Neural progenitor cell (in vitro differentiated cells): ENCODE measurements at regions not wholly inside any gene's neighbourhood (a gene's known extent, or its start where the extent isn't known, plus 50 kb on each side); places are given as distances from the start of the nearest gene placed in this dataset.
"Not testable (repeated sequence)": the region's sequence is repeated elsewhere in the genome, so short reads cannot be mapped to it uniquely, and the experiment has no call there.

Experiments used
- DNase-seq: peaks from one replicate; pipeline ENCODE4 v3.0.0-alpha.2; 2016; ENCODE audit warnings: low spot score
- H2AFZ ChIP-seq: fragments of 200-600 bp; sonication (generic); replicated peaks from 2 replicates; pipeline ENCODE4 v1.6.1; 2016; ENCODE audit warnings: antibody characterized with exemption
- H3F3A ChIP-seq: fragments of 200-600 bp; sonication (generic); 2 replicates; pipeline ENCODE4 v1.6.1; 2016; ENCODE audit warnings: antibody characterized with exemption, low read depth
- H3K27ac ChIP-seq: fragments of 200-600 bp; sonication (generic); 2 replicates; pipeline ENCODE4 v1.5.1; 2016; ENCODE audit warnings: mild to moderate bottlenecking
- H3K27me3 ChIP-seq: fragments of 200-600 bp; sonication (generic); 2 replicates; pipeline ENCODE4 v1.6.1; 2016; ENCODE audit warnings: mild to moderate bottlenecking, moderate library complexity
- H3K36me3 ChIP-seq: fragments of 200-600 bp; sonication (generic); 2 replicates; pipeline ENCODE4 v1.5.1; 2016
- H3K4me1 ChIP-seq: fragments of 200-600 bp; sonication (generic); 2 replicates; pipeline ENCODE4 v1.6.1; 2016; ENCODE audit warnings: mixed run types
- H3K4me2 ChIP-seq: fragments of 200-600 bp; sonication (generic); 2 replicates; pipeline ENCODE4 v1.6.1; 2016
- H3K4me3 ChIP-seq: fragments of 200-600 bp; sonication (generic); 2 replicates; pipeline ENCODE4 v1.5.1; 2016
- H3K79me2 ChIP-seq: fragments of 200-600 bp; sonication (generic); 2 replicates; pipeline ENCODE4 v1.6.1; 2016; ENCODE audit warnings: low read depth
- H3K9ac ChIP-seq: fragments of 200-600 bp; sonication (generic); 2 replicates; pipeline ENCODE4 v1.6.1; 2016
- H3K9me3 ChIP-seq: fragments of 200-600 bp; sonication (generic); 2 replicates; pipeline ENCODE4 v1.5.1; 2016; ENCODE audit warnings: low read depth
- H4K20me1 ChIP-seq: fragments of 200-600 bp; sonication (generic); 2 replicates; pipeline ENCODE4 v1.6.1; 2016; ENCODE audit warnings: low read depth
- H3K27ac Mint-ChIP-seq: 3 replicates; pipeline ENCODE4 v1.8.0; 2021; ENCODE audit warnings: mixed read lengths
- H3K27me3 Mint-ChIP-seq: 2 replicates; pipeline ENCODE4 v1.8.0; 2022; ENCODE audit warnings: low read depth, mild to moderate bottlenecking, inconsistent platforms, moderate library complexity, mixed read lengths; ENCODE audit not compliant: insufficient read depth
- H3K36me3 Mint-ChIP-seq: 3 replicates; pipeline ENCODE4 v1.8.0; 2021; ENCODE audit warnings: mixed read lengths
- H3K4me1 Mint-ChIP-seq: 3 replicates; pipeline ENCODE4 v1.8.0; 2021; ENCODE audit warnings: mixed read lengths
- H3K4me3 Mint-ChIP-seq: 3 replicates; pipeline ENCODE4 v1.8.0; 2021; ENCODE audit warnings: mild to moderate bottlenecking, moderate library complexity, mixed read lengths
- H3K9me3 Mint-ChIP-seq: 3 replicates; pipeline ENCODE4 v1.8.0; 2020; ENCODE audit warnings: mixed read lengths
- EZH2 ChIP-seq: fragments of 200-600 bp; sonication (generic); IDR thresholded peaks from 2 replicates; pipeline ENCODE4 v1.6.1; 2017; ENCODE audit warnings: antibody characterized with exemption, mild to moderate bottlenecking, moderate library complexity
- EZH2phosphoT487 ChIP-seq: fragments of 200-600 bp; sonication (generic); IDR thresholded peaks from 2 replicates; pipeline ENCODE4 v1.6.1; 2017; ENCODE audit warnings: antibody characterized with exemption
- TF ChIP-seq, protein P1 (sequence below): fragments of 200-600 bp; sonication (generic); IDR thresholded peaks from 2 replicates; pipeline ENCODE4 v1.5.1; 2017; ENCODE audit warnings: antibody characterized with exemption, mild to moderate bottlenecking

DNA sequence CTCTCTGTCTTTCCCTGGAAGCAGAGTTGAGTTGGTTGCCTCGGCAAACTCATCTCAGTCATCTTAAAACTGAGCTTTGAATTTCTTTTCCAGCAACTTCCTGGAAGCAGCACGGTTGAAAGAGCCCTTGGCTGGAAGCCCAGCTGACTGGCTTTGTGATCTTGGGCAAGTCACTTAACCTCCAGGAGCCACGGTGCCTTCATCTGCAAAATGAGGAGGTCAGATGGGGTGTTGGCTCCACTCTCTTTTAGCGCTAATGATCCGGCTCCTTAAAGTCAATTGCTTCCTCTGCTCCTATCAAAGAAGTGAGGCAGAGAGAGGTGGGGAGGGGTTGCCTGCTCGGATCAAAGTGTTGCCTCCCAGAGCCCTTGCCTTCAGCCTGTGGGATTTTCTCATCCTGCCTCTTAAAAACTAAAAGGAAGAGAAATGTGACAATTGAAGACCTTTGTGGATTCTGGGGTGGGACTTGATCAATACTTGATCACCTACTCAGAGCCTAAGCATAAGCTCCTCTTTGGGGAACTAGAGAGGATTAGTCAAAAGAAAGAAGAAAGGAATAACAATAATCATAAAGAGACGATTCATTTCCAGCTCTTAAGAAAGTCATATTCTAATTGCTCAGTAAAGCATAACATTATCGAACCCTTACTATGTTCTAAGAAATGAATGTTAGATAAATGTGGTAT is 86.6 kb downstream of the MYCN start:
- Histone ChIP-seq H3K36me3 (no peaks in the 10 kb centered on the region), H4K20me1 (peaks cover 15% of the 10 kb centered on the region), H3F3A (peaks cover 32% of the 10 kb centered on the region), H3K4me2 (no peak overlapping the region), H3K27me3 (no peaks in the 10 kb centered on the region), H3K27ac (no peak overlapping the region), H3K9me3 (no peaks in the 10 kb centered on the region), H3K9ac (no peak overlapping the region), H2AFZ (no peak overlapping the region), H3K79me2 (no peaks in the 10 kb centered on the region), H3K4me3 (no peak overlapping the region), H3K4me1 (peaks cover 42% of the 10 kb centered on the region)
- H3K9me3 Mint-ChIP-seq = no peaks in the 10 kb centered on the region
- no peak for DNase-seq
- H3K27ac Mint-ChIP-seq = no peak overlapping the region
- H3K36me3 Mint-ChIP-seq = no peaks in the 10 kb centered on the region
- H3K27me3 Mint-ChIP-seq = peaks cover 35% of the 10 kb centered on the region
- peaks cover 66% of the 10 kb centered on the region for H3K4me1 Mint-ChIP-seq
- H3K4me3 Mint-ChIP-seq = no peak overlapping the region
- TF ChIP-seq EZH2phosphoT487 (no peak), EZH2 (no peak)
- TF ChIP-seq, protein P1, sequence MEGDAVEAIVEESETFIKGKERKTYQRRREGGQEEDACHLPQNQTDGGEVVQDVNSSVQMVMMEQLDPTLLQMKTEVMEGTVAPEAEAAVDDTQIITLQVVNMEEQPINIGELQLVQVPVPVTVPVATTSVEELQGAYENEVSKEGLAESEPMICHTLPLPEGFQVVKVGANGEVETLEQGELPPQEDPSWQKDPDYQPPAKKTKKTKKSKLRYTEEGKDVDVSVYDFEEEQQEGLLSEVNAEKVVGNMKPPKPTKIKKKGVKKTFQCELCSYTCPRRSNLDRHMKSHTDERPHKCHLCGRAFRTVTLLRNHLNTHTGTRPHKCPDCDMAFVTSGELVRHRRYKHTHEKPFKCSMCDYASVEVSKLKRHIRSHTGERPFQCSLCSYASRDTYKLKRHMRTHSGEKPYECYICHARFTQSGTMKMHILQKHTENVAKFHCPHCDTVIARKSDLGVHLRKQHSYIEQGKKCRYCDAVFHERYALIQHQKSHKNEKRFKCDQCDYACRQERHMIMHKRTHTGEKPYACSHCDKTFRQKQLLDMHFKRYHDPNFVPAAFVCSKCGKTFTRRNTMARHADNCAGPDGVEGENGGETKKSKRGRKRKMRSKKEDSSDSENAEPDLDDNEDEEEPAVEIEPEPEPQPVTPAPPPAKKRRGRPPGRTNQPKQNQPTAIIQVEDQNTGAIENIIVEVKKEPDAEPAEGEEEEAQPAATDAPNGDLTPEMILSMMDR = no peak

DNA sequence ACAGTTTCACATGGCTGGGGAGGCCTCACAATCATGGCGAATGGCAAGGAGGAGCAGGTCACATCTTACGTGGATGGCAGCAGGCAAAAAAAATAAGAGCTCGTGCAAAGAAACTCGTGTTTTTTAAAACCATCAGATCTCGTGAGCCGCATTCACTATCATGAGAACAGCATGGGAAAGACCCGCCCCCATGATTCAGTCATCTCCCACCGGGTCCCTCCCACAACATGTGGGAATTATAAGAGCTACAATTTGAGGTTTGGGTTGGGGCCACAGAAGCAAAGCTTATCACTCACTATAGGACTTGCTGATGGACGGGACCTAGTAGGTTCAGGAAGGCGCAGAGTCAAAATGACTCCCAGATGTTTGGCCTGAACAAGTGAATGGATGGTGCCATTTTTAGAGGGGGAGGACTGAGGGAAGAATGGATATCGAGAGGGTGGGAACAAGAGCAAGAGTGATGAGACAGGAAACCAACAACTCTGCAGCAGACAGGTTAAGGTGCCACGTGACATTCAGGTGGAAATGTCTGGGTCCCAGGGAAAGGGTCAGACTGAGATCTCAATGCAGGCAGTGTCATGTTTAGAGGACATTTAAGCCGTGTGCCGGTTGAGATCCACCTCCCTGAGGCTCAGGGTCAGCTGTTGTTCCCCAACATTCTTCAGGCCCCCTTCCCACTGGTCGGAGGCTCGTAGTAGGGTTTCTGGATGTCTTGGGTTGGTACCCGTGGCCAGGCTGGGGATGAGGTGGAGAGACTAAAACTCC is 85.7 kb downstream of the MYCN start:
- no peak overlapping the region for H3K4me2 ChIP-seq
- Mint-ChIP-seq H3K4me1 (peaks cover 61% of the 10 kb centered on the region), H3K9me3 (no peaks in the 10 kb centered on the region), H3K27me3 (peaks cover 30% of the 10 kb centered on the region), H3K4me3 (no peak overlapping the region), H3K36me3 (no peaks in the 10 kb centered on the region), H3K27ac (no peak overlapping the region)
- no peaks in the 10 kb centered on the region for H3K9me3 ChIP-seq
- no peak overlapping the region for H3K27ac ChIP-seq
- H3K36me3 ChIP-seq = no peaks in the 10 kb centered on the region
- H3K4me3 ChIP-seq = no peak overlapping the region
- H3K79me2 ChIP-seq = no peaks in the 10 kb centered on the region
- H3K9ac ChIP-seq = no peak overlapping the region
- H3F3A ChIP-seq = peaks cover 23% of the 10 kb centered on the region
- no peaks in the 10 kb centered on the region for H3K27me3 ChIP-seq
- peaks cover 11% of the 10 kb centered on the region for H4K20me1 ChIP-seq
- no peak overlapping the region for H2AFZ ChIP-seq
- TF ChIP-seq EZH2 (no peak), EZH2phosphoT487 (no peak)
- TF ChIP-seq, protein P1 = no peak
- H3K4me1 ChIP-seq = peaks cover 33% of the 10 kb centered on the region
- no peak for DNase-seq

DNA sequence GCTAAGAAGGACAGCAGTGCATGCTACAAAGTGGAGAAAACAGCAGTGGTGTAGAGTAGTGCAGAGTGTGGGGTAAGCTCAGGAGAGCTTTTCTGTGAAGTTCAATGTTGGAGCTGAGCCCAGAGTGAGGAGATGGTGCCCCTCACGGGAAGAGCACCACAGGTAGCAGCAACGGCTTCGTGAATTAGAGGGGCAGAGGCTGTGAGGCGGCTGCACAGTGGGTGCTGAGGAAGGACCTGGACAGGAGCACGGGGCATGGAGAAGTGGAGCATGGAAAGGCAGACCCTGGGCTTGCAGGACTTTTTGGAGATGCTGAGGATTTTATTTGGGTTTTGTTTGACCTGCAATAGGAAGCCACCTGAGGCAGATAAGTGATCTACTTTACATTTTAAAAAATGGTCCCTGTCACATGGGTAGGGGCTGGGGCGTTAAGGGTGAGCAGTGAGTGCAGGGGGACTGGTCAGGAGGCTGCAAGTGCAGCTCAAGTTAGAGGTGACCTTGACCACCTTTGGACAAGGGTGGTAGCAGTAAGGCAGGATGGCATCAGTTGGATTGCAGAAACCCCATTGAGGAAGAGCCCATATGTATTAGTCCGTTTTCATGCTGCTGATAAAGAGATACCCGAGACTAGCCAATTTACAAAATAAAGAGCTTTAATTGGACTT is 85.0 kb downstream of the MYCN start:
- no peak overlapping the region for H3K4me2 ChIP-seq
- no peak overlapping the region for H3K9ac ChIP-seq
- peaks cover 30% of the 10 kb centered on the region for H3K27me3 Mint-ChIP-seq
- no peaks in the 10 kb centered on the region for H3K9me3 ChIP-seq
- no peaks in the 10 kb centered on the region for H3K79me2 ChIP-seq
- TF ChIP-seq EZH2phosphoT487 (no peak), EZH2 (no peak)
- TF ChIP-seq, protein P1 = no peak
- H3K4me1 ChIP-seq = peaks cover 29% of the 10 kb centered on the region
- no peaks in the 10 kb centered on the region for H3K9me3 Mint-ChIP-seq
- DNase-seq = no peak
- H4K20me1 ChIP-seq = peaks cover 4% of the 10 kb centered on the region
- H2AFZ ChIP-seq = no peak overlapping the region
- no peaks in the 10 kb centered on the region for H3K27me3 ChIP-seq
- no peak overlapping the region for H3K27ac Mint-ChIP-seq
- H3K36me3 ChIP-seq = no peaks in the 10 kb centered on the region
- H3K4me3 Mint-ChIP-seq = no peak overlapping the region
- H3K36me3 Mint-ChIP-seq = no peaks in the 10 kb centered on the region
- peaks cover 54% of the 10 kb centered on the region for H3K4me1 Mint-ChIP-seq
- H3F3A ChIP-seq = peaks cover 16% of the 10 kb centered on the region
- no peak overlapping the region for H3K27ac ChIP-seq
- no peak overlapping the region for H3K4me3 ChIP-seq

DNA sequence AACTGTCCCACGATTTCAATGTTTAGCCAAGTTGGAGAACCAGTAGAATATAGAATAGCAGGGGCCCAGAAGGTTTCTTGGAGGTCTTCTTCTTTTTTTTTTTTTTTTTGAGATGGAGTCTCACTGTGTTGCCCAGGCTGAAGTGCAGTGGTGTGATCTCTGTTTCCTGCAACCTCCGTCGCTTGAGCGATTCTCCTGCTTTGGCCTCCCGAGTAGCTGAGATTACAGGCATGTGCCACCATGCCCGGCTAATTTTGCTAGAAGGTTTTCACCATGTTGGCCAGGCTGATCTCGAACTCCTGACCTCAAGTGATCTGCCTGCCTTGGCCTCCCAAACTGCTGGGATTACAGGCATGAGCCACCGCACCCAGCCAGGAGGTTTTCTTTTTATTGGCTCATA is 84.3 kb downstream of the MYCN start:
- peaks cover 52% of the 10 kb centered on the region for H3K4me1 Mint-ChIP-seq
- H3K27me3 Mint-ChIP-seq = peaks cover 29% of the 10 kb centered on the region
- peaks cover 30% of the 10 kb centered on the region for H3K4me1 ChIP-seq
- not testable (repeated sequence) for H3K4me2 ChIP-seq, H3K4me3 Mint-ChIP-seq, H3K4me3 ChIP-seq, H3K9me3 Mint-ChIP-seq, H3K79me2 ChIP-seq, H3K27me3 ChIP-seq, H3K36me3 ChIP-seq, H3K9ac ChIP-seq, H3K27ac ChIP-seq, H3K9me3 ChIP-seq, H3K27ac Mint-ChIP-seq, H2AFZ ChIP-seq, H3F3A ChIP-seq, DNase-seq, H3K36me3 Mint-ChIP-seq, H4K20me1 ChIP-seq
